Fibroblast of lung (primary cell): ENCODE measurements at regions not wholly inside any gene's neighbourhood (a gene's known extent, or its start where the extent isn't known, plus 50 kb on each side); places are given as distances from the start of the nearest gene placed in this dataset.

Experiments used
- DNase-seq, 2 donors: peaks; one replicate each; pipeline versions ENCODE4 v3.0.0 to v3.0.0-alpha.2; 2010; ENCODE audit warnings: low read depth in 2 of 2
- H2AFZ ChIP-seq: 2 replicates; pipeline ENCODE4 v1.5.1; 2012; ENCODE audit warnings: low read length, control low read depth, inconsistent platforms
- H3K27ac ChIP-seq: 2 replicates; pipeline ENCODE4 v1.5.1; 2011; ENCODE audit warnings: low read length, control low read depth; ENCODE audit not compliant: insufficient read depth
- H3K27me3 ChIP-seq: 2 replicates; pipeline ENCODE4 v1.5.1; 2011; ENCODE audit warnings: mild to moderate bottlenecking, low read length; ENCODE audit not compliant: control insufficient read depth, insufficient read depth
- H3K36me3 ChIP-seq: 2 replicates; pipeline ENCODE4 v1.5.1; 2011; ENCODE audit warnings: low read length; ENCODE audit not compliant: control insufficient read depth, insufficient read depth
- H3K4me1 ChIP-seq: 2 replicates; pipeline ENCODE4 v1.5.1; 2011; ENCODE audit warnings: low read length; ENCODE audit not compliant: control insufficient read depth, insufficient read depth; ENCODE audit errors: extremely low read depth
- H3K4me2 ChIP-seq: 2 replicates; pipeline ENCODE4 v1.5.1; 2011; ENCODE audit warnings: low read length, control low read depth; ENCODE audit not compliant: insufficient read depth; ENCODE audit errors: extremely low read depth
- H3K4me3 ChIP-seq, 4 experiments: fragments of 200-600 bp in 1 of 4; sonication (generic) in 1 of 4; replicated peaks in 1 of 4; 2 replicates each; pipeline ENCODE4 v1.5.1; 2011 to 2016; ENCODE audit warnings: low read length in 4 of 4, low read depth in 3 of 4, mild to moderate bottlenecking in 3 of 4, control low read depth in 2 of 4, inconsistent platforms in 1 of 4, mixed read lengths in 1 of 4; ENCODE audit not compliant: insufficient read depth in 1 of 4; ENCODE audit errors: control extremely low read depth in 1 of 4
- H3K79me2 ChIP-seq: 2 replicates; pipeline ENCODE4 v1.5.1; 2012; ENCODE audit warnings: mild to moderate bottlenecking, low read length, inconsistent platforms; ENCODE audit not compliant: control insufficient read depth, insufficient read depth
- H3K9ac ChIP-seq: 2 replicates; pipeline ENCODE4 v1.5.1; 2011; ENCODE audit warnings: mild to moderate bottlenecking, low read length, control low read depth; ENCODE audit not compliant: insufficient read depth
- H3K9me3 ChIP-seq: 2 replicates; pipeline ENCODE4 v1.5.1; 2012; ENCODE audit warnings: low read depth, low read length; ENCODE audit not compliant: control insufficient read depth, insufficient read depth
- H4K20me1 ChIP-seq: 2 replicates; pipeline ENCODE4 v1.5.1; 2011; ENCODE audit warnings: low read length; ENCODE audit not compliant: control insufficient read depth, insufficient read depth; ENCODE audit errors: extremely low read depth
- EZH2 ChIP-seq: IDR thresholded peaks from 2 replicates; pipeline ENCODE4 v1.5.1; 2012; ENCODE audit warnings: low read length, control low read depth, mild to moderate bottlenecking; ENCODE audit errors: missing control alignments
- TF ChIP-seq, protein P1 (sequence below), 2 donors: IDR thresholded peaks in 1 of 2; conservative IDR thresholded peaks in 1 of 2; 1 replicate in 1 of 2; 2 replicates in 1 of 2; pipeline ENCODE4 v1.5.1; 2011 to 2012; ENCODE audit warnings: low read length in 2 of 2, control low read depth in 1 of 2, inconsistent platforms in 1 of 2, low read depth in 1 of 2, mild to moderate bottlenecking in 1 of 2

DNA sequence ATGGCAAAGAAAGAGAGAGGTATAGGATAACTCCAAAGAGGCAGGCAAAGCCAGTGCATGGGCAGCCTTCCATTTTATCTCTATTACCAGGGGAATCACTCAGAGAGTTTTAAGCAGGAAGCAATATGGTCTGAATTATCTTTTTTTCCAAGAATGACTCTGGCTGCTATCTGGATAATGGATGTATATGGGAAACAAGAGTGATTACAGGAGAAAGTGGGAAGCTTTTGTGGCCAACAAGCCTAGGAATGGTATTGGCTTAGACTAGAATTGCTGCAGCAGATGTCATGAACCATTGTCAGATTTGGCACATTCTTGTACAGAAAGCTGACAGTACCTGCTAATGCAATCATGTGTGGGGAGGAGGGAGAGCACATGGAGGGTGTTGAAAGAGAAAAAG, 73.0 kb upstream of the BTBD3 start:
- H3K9ac ChIP-seq = no peak overlapping the region
- no peaks in the 10 kb centered on the region for H3K79me2 ChIP-seq
- H3K27ac ChIP-seq = no peak overlapping the region
- peak in 1 of 2 donors; percentile 74 for DNase-seq
- H3K4me1 ChIP-seq = peaks cover 4% of the 10 kb centered on the region
- H3K27me3 ChIP-seq = no peaks in the 10 kb centered on the region
- H3K4me2 ChIP-seq = no peak overlapping the region
- H3K4me3 ChIP-seq = no peak overlapping the region
- no peaks in the 10 kb centered on the region for H4K20me1 ChIP-seq
- TF ChIP-seq, protein P1, sequence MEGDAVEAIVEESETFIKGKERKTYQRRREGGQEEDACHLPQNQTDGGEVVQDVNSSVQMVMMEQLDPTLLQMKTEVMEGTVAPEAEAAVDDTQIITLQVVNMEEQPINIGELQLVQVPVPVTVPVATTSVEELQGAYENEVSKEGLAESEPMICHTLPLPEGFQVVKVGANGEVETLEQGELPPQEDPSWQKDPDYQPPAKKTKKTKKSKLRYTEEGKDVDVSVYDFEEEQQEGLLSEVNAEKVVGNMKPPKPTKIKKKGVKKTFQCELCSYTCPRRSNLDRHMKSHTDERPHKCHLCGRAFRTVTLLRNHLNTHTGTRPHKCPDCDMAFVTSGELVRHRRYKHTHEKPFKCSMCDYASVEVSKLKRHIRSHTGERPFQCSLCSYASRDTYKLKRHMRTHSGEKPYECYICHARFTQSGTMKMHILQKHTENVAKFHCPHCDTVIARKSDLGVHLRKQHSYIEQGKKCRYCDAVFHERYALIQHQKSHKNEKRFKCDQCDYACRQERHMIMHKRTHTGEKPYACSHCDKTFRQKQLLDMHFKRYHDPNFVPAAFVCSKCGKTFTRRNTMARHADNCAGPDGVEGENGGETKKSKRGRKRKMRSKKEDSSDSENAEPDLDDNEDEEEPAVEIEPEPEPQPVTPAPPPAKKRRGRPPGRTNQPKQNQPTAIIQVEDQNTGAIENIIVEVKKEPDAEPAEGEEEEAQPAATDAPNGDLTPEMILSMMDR (conservative IDR thresholded peaks at IDR 0.05 in 1 of 2, IDR thresholded peaks at IDR 0.05 in 1 of 2; ENCODE audit: low read depth in 1 of 2, low read length in 2 of 2) = no peak
- no peak for TF ChIP-seq EZH2
- no peaks in the 10 kb centered on the region for H3K9me3 ChIP-seq
- H3K36me3 ChIP-seq = no peaks in the 10 kb centered on the region
- no peak overlapping the region for H2AFZ ChIP-seq

DNA sequence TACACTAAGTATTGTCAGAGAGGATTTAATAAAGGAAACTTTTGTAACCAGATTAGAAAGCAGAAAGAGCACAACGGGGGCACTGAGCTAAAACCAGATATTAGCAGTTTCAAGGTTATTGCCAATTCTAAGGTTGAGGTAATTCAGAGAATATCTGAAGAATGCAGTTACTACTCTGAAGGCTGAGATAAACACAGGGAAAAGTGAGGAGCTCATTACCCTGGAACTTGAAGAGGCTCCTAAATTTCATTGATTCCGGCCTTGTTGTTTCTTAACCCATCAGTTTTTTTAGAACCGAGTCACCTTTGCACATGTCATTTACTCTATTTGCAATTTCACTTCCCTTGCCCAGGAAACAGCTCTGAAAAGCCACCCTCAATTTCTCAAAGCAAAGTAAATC, 72.4 kb upstream of the BTBD3 start:
- Histone ChIP-seq H3K27me3 (no peaks in the 10 kb centered on the region), H3K4me1 (peaks cover 6% of the 10 kb centered on the region), H3K36me3 (no peaks in the 10 kb centered on the region), H3K79me2 (no peaks in the 10 kb centered on the region), H3K4me3 (no peak overlapping the region), H3K9me3 (no peaks in the 10 kb centered on the region), H4K20me1 (no peaks in the 10 kb centered on the region), H3K27ac (no peak overlapping the region), H3K4me2 (no peak overlapping the region), H3K9ac (no peak overlapping the region), H2AFZ (no peak overlapping the region)
- peak in 1 of 2 donors; percentile 76 for DNase-seq
- TF ChIP-seq, protein P1 (conservative IDR thresholded peaks at IDR 0.05 in 1 of 2, IDR thresholded peaks at IDR 0.05 in 1 of 2; ENCODE audit: low read depth in 1 of 2, low read length in 2 of 2) = no peak
- TF ChIP-seq EZH2 = no peak

DNA sequence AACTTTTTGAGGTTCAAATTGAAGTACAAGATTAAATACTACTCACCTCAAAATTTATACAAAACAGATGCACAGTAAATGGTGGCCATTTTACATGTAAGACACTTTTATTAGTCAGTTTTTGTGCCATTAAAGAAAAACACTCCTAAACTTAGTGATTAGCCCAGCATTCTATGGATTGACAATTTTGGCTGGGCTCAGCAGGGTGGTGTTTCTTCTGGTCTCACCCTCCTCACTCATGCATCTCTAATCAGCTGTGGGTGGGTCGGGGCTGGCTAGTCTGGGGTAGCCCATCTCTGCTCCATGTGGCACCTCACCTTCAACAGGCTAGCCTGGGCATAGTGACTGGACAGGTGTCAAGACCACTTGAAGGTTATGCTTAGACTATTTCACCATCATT, 71.6 kb upstream of the BTBD3 start:
- H3K4me2 ChIP-seq = no peak overlapping the region
- DNase-seq = no peak

More for the DNA sequence above, 71.6 kb upstream of the BTBD3 start:
- Histone ChIP-seq H3K36me3 (no peaks in the 10 kb centered on the region), H3K4me1 (peaks cover 11% of the 10 kb centered on the region), H3K9me3 (no peaks in the 10 kb centered on the region), H4K20me1 (no peaks in the 10 kb centered on the region), H3K27ac (no peak overlapping the region), H2AFZ (no peak overlapping the region), H3K9ac (no peak overlapping the region), H3K27me3 (no peaks in the 10 kb centered on the region), H3K4me3 (no peak overlapping the region), H3K79me2 (no peaks in the 10 kb centered on the region)
- no peak for TF ChIP-seq EZH2
- TF ChIP-seq, protein P1 (conservative IDR thresholded peaks at IDR 0.05 in 1 of 2, IDR thresholded peaks at IDR 0.05 in 1 of 2; ENCODE audit: low read depth in 1 of 2, low read length in 2 of 2) = no peak
